GM12892 (cell line): ENCODE measurements at regions not wholly inside any gene's neighbourhood (a gene's known extent, or its start where the extent isn't known, plus 50 kb on each side); places are given as distances from the start of the nearest gene placed in this dataset.

Source experiments
- POLR2A ChIP-seq: IDR thresholded peaks from 2 replicates; pipeline ENCODE4 v1.6.1; 2011; ENCODE audit warnings: low read depth, low read length, control low read depth
- POLR2AphosphoS5 ChIP-seq: IDR thresholded peaks from 2 replicates; pipeline ENCODE4 v1.6.1; 2011; ENCODE audit warnings: low read depth, low read length, control low read depth
- TAF1 ChIP-seq: IDR thresholded peaks from 2 replicates; pipeline ENCODE4 v1.6.1; 2011; ENCODE audit warnings: low read depth, mild to moderate bottlenecking, control low read depth, low read length, borderline replicate concordance

- TF ChIP-seq POLR2A (no peak), POLR2AphosphoS5 (no peak), TAF1 (no peak)
Measured at GRCh38 chr2:51329512-51329911, 297.6 kb upstream of the NRXN1 start.
